HepG2 (cell line): ENCODE measurements at regions not wholly inside any gene's neighbourhood (a gene's known extent, or its start where the extent isn't known, plus 50 kb on each side); places are given as distances from the start of the nearest gene placed in this dataset.

Source experiments
- ATAC-seq: fragments of 200-7000 bp; cut with Tn5 transposase; 3 replicates; pipeline ENCODE4 v1.9.1; 2020; ENCODE audit warnings: mild to moderate bottlenecking, moderate library complexity
- BruUV-seq: library from RNA; stranded (reverse); fragments of 400-500 nt; replicated peaks from 2 replicates; lab custom pipeline; 2021; lab: Mats Ljungman, UMichigan
- CTCF ChIA-PET: fragments of 300-600 bp; formaldehyde crosslinking; extraction: SDS; loops from one replicate; lab custom pipeline; 2021; ENCODE audit warnings: low total read pairs, inconsistent platforms, low intra/inter-chr PET ratio; lab: Yijun Ruan, JAX
- POLR2A ChIA-PET: fragments of 350-600 bp; sonication (Branson Sonifier 250); formaldehyde crosslinking; loops from one replicate; lab custom pipeline; 2020; ENCODE audit warnings: antibody characterized with exemption, inconsistent platforms; lab: Yijun Ruan, JAX
- DNase-seq: peaks from one replicate; pipeline ENCODE4 v3.0.0-alpha.2; 2015; ENCODE audit warnings: low spot score
- FAIRE-seq: peaks from 3 replicates; lab custom pipeline; 2011; peaks lifted over from hg19 to GRCh38; lab: Jason Lieb, UNC
- H2AFZ ChIP-seq: one replicate; pipeline ENCODE4 v1.6.1; 2011; ENCODE audit warnings: low read length, inconsistent platforms
- H3K27ac ChIP-seq: fragments of 300-600 bp; 3 replicates; pipeline ENCODE4 v1.8.0; 2011; ENCODE audit warnings: mixed run types, mild to moderate bottlenecking, mixed read lengths, low read length, inconsistent platforms; ENCODE audit not compliant: insufficient read depth; ENCODE audit errors: extremely low read length
- H3K27me3 ChIP-seq, 2 experiments: fragments of 200-600 bp in 1 of 2; 2 replicates in 1 of 2; 3 replicates in 1 of 2; pipeline versions ENCODE4 v1.6.0 to v1.8.0; 2011; ENCODE audit warnings: low read length in 2 of 2, mild to moderate bottlenecking in 2 of 2, moderate library complexity in 2 of 2, inconsistent platforms in 1 of 2; ENCODE audit not compliant: insufficient read depth in 2 of 2, control insufficient read depth in 1 of 2
- H3K36me3 ChIP-seq, 2 experiments: fragments of 200-600 bp in 1 of 2; replicated peaks in 1 of 2; 2 replicates in 1 of 2; 3 replicates in 1 of 2; pipeline versions ENCODE4 v1.5.1 to v1.8.0; 2011; ENCODE audit warnings: low read length in 2 of 2, inconsistent platforms in 1 of 2; ENCODE audit not compliant: insufficient read depth in 2 of 2, control insufficient read depth in 1 of 2
- H3K4me1 ChIP-seq: 2 replicates; pipeline ENCODE4 v1.5.1; 2012; ENCODE audit warnings: low read length, inconsistent platforms; ENCODE audit not compliant: insufficient read depth
- H3K4me2 ChIP-seq: 2 replicates; pipeline ENCODE4 v1.6.0; 2011; ENCODE audit warnings: low read depth, low read length, inconsistent platforms
- H3K4me3 ChIP-seq, 3 experiments: fragments of 200-600 bp in 1 of 3; sonication (generic), shearing (Covaris generic) in 1 of 3; replicated peaks in 1 of 3; 2 replicates each; pipeline ENCODE4 v1.5.1; 2011 to 2016; ENCODE audit warnings: low read length in 3 of 3, inconsistent platforms in 2 of 3, low read depth in 2 of 3, mild to moderate bottlenecking in 2 of 3, control low read depth in 1 of 3, mixed read lengths in 1 of 3; ENCODE audit not compliant: insufficient read depth in 1 of 3
- H3K79me2 ChIP-seq: one replicate; pipeline ENCODE4 v1.6.1; 2011; ENCODE audit warnings: low read length, inconsistent platforms; ENCODE audit not compliant: insufficient read depth
- H3K9ac ChIP-seq: 2 replicates; pipeline ENCODE4 v1.6.0; 2011; ENCODE audit warnings: mild to moderate bottlenecking, low read depth, low read length, inconsistent platforms; ENCODE audit not compliant: insufficient read depth
- H3K9me3 ChIP-seq: 2 replicates; pipeline ENCODE4 v1.5.1; 2012; ENCODE audit warnings: mild to moderate bottlenecking, low read length
- H4K20me1 ChIP-seq: 2 replicates; pipeline ENCODE4 v1.6.0; 2011; ENCODE audit warnings: inconsistent platforms, mild to moderate bottlenecking, low read length, moderate library complexity; ENCODE audit not compliant: insufficient read depth
- ATAD3A ChIP-seq: sonication (generic); formaldehyde crosslinking; IDR thresholded peaks from 2 replicates; pipeline ENCODE4 v1.4.0; 2020; ENCODE audit warnings: missing genetic modification reagents
- ERF ChIP-seq: IDR thresholded peaks from 2 replicates; pipeline ENCODE4 v1.6.1; 2018; ENCODE audit warnings: missing biosample characterization, missing genetic modification reagents
- IKZF5 ChIP-seq: IDR thresholded peaks from 2 replicates; pipeline ENCODE4 v1.6.1; 2018; ENCODE audit warnings: missing genetic modification reagents, mild to moderate bottlenecking, missing compliant biosample characterization
- KLF6 ChIP-seq: IDR thresholded peaks from 2 replicates; pipeline ENCODE4 v1.8.0; 2016; ENCODE audit warnings: missing biosample characterization, missing genetic modification reagents
- KMT2A ChIP-seq: sonication (generic); formaldehyde crosslinking; IDR thresholded peaks from 2 replicates; pipeline ENCODE4 v1.4.0; 2020; ENCODE audit warnings: missing genetic modification reagents
- ZNF101 ChIP-seq: sonication (generic); formaldehyde crosslinking; IDR thresholded peaks from 2 replicates; pipeline ENCODE4 v1.4.0; 2020; ENCODE audit warnings: mild to moderate bottlenecking, low read depth, missing genetic modification reagents, borderline replicate concordance
- ZNF337 ChIP-seq: sonication (generic); formaldehyde crosslinking; IDR thresholded peaks from 2 replicates; pipeline ENCODE4 v1.5.1; 2020; ENCODE audit warnings: missing genetic modification reagents, low read depth, mild to moderate bottlenecking, borderline replicate concordance
- ZNF382 ChIP-seq: sonication (generic); formaldehyde crosslinking; IDR thresholded peaks from 2 replicates; pipeline ENCODE4 v1.5.0; 2020; ENCODE audit warnings: missing genetic modification reagents, mild to moderate bottlenecking, borderline replicate concordance
- ZNF501 ChIP-seq: sonication (generic); formaldehyde crosslinking; IDR thresholded peaks from 2 replicates; pipeline ENCODE4 v1.5.1; 2020; ENCODE audit warnings: mild to moderate bottlenecking, moderate library complexity, missing genetic modification reagents
- ZNF766 ChIP-seq: sonication (generic); formaldehyde crosslinking; IDR thresholded peaks from 2 replicates; pipeline ENCODE4 v1.5.0; 2020; ENCODE audit warnings: missing genetic modification reagents, borderline replicate concordance
- ZSCAN21 ChIP-seq: sonication (generic); formaldehyde crosslinking; IDR thresholded peaks from 2 replicates; pipeline ENCODE4 v1.8.0; 2022; ENCODE audit warnings: mild to moderate bottlenecking, missing genetic modification reagents, moderate library complexity, borderline replicate concordance
- WGBS: methylation state at CpG from one replicate; pipeline ENCODE4 v1.1.6; 2017; ENCODE audit warnings: low lambda C conversion rate; 5-methylcytosine and 5-hydroxymethylcytosine counted together
- in situ Hi-C: cut with HindIII; loops from 2 replicates; pipeline ENCODE4 v1.10.0; 2017; ENCODE audit warnings: low pct_unique_long_range_greater_than_20kb; ENCODE audit not compliant: extremely low pct_ligation_motif_present
- intact Hi-C: fragments of 100-400 bp; cut with micrococcal nuclease; formaldehyde crosslinking; loops from one replicate; pipeline ENCODE4 v1.10.0; 2022; ENCODE audit not compliant: unreplicated experiment
- TF ChIP-seq, protein P1 (sequence below): sonication (generic); formaldehyde crosslinking; IDR thresholded peaks from 2 replicates; pipeline ENCODE4 v1.4.0; 2020; ENCODE audit warnings: missing genetic modification reagents, mild to moderate bottlenecking, borderline replicate concordance

DNA sequence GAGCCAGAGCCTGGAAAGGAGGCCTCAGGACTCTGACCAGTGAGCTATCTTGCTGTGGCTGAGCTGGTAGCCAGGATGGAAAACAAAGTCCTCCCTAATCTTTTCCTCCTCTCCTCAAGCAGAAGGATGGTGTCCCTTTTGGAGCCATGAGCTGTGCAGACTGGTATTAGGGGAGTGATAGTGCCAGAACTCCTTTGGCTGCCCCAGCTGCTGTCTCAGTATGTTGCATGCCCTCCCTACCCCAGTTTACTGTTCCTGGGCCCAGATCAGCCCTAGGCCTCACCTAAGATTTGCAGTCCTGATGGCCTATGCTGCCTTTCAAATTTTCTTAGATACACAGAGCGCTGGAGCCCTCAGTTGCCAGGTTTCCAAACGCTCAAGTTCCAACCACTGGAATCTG lies 150.3 kb upstream of the ALG10B start:
- no peak overlapping the region for H3K9ac ChIP-seq
- H4K20me1 ChIP-seq = no peaks in the 10 kb centered on the region
- H3K27me3 ChIP-seq = no peaks in the 10 kb centered on the region
- no peaks in the 10 kb centered on the region for H3K9me3 ChIP-seq
- in situ Hi-C loops = no loop called here
- POLR2A ChIA-PET = no interaction called here
- no peak for TF ChIP-seq ATAD3A (CRISPR knock-in tag)
- TF ChIP-seq ZNF101 (CRISPR knock-in tag) = no peak
- TF ChIP-seq KLF6 = no peak
- no peak for TF ChIP-seq ZNF337
- TF ChIP-seq ZNF766 (CRISPR knock-in tag) = no peak
- TF ChIP-seq ZNF382 (CRISPR knock-in tag) = no peak
- no peak for TF ChIP-seq ZNF501
- TF ChIP-seq IKZF5 = no peak
- TF ChIP-seq ZSCAN21 (CRISPR knock-in tag) = no peak
- TF ChIP-seq, protein P1, sequence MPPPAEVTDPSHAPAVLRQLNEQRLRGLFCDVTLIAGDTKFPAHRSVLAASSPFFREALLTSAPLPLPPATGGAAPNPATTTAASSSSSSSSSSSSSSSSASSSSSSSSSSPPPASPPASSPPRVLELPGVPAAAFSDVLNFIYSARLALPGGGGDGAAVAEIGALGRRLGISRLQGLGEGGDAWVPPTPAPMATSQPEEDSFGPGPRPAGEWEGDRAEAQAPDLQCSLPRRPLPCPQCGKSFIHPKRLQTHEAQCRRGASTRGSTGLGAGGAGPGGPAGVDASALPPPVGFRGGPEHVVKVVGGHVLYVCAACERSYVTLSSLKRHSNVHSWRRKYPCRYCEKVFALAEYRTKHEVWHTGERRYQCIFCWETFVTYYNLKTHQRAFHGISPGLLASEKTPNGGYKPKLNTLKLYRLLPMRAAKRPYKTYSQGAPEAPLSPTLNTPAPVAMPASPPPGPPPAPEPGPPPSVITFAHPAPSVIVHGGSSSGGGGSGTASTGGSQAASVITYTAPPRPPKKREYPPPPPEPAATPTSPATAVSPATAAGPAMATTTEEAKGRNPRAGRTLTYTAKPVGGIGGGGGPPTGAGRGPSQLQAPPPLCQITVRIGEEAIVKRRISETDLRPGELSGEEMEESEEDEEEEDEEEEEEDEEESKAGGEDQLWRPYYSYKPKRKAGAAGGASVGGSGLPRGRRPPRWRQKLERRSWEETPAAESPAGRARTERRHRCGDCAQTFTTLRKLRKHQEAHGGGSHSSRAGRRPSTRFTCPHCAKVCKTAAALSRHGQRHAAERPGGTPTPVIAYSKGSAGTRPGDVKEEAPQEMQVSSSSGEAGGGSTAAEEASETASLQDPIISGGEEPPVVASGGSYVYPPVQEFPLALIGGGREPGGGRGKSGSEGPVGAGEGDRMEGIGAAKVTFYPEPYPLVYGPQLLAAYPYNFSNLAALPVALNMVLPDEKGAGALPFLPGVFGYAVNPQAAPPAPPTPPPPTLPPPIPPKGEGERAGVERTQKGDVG (CRISPR knock-in tag) = no peak
- no peak for TF ChIP-seq KMT2A
- no peak for TF ChIP-seq ERF (CRISPR knock-in tag)
- H3K4me1 ChIP-seq = no peaks in the 10 kb centered on the region
- no peaks in the 10 kb centered on the region for H3K79me2 ChIP-seq
- H3K4me2 ChIP-seq = no peak overlapping the region
- no TSS peak for BruUV-seq
- WGBS = 7% methylated on average over 2 of the region's 2 CpGs
- H3K36me3 ChIP-seq = no peaks in the 10 kb centered on the region
- no peak overlapping the region for H3K27ac ChIP-seq
- intact Hi-C loops = no loop called here
- no peak overlapping the region for H3K4me3 ChIP-seq
- no peak for DNase-seq
- CTCF ChIA-PET = no interaction called here
- no peak for FAIRE-seq
- H2AFZ ChIP-seq = no peak overlapping the region
- ATAC-seq = no peak
